Astrocyte of the cerebellum (primary cell): ENCODE measurements at regions not wholly inside any gene's neighbourhood (a gene's known extent, or its start where the extent isn't known, plus 50 kb on each side); places are given as distances from the start of the nearest gene placed in this dataset.
"Not testable (repeated sequence)": the region's sequence is repeated elsewhere in the genome, so short reads cannot be mapped to it uniquely, and the experiment has no call there.

Experiments
- DNase-seq: peaks from one replicate; pipeline ENCODE4 v3.0.0-alpha.2; 2011; ENCODE audit warnings: low read depth
- H3K4me3 ChIP-seq: 2 replicates; pipeline ENCODE4 v1.5.1; 2011; ENCODE audit warnings: mild to moderate bottlenecking, low read depth, low read length, moderate library complexity
- in situ Hi-C: cut with HindIII; loops from 2 replicates; pipeline ENCODE4 v1.10.0; 2017; ENCODE audit warnings: low sequenced_read_pairs
- TF ChIP-seq, protein P1 (sequence below): IDR thresholded peaks from 2 replicates; pipeline ENCODE4 v1.5.1; 2012; ENCODE audit warnings: low read length, low read depth, moderate library complexity, mild to moderate bottlenecking; ENCODE audit errors: missing control alignments

DNA sequence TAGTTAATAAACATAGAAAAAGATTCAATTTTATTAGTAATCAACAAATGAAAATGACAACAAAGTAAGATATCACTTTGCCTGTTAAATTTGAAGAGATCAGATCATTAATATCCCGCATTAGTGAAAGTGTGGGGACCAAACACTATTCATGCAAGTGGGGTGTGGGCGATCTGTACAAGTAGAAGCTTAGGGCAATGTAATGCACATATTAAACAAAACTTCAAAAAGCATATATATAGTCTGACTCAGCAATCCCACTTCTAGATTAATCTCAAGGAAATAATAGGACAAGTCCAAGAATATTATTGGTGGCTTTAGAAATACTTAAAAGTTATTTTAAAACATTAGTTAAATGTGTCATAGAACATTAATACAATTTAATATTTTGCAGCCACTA is 188.5 kb downstream of the LRRC70 start:
- TF ChIP-seq, protein P1, sequence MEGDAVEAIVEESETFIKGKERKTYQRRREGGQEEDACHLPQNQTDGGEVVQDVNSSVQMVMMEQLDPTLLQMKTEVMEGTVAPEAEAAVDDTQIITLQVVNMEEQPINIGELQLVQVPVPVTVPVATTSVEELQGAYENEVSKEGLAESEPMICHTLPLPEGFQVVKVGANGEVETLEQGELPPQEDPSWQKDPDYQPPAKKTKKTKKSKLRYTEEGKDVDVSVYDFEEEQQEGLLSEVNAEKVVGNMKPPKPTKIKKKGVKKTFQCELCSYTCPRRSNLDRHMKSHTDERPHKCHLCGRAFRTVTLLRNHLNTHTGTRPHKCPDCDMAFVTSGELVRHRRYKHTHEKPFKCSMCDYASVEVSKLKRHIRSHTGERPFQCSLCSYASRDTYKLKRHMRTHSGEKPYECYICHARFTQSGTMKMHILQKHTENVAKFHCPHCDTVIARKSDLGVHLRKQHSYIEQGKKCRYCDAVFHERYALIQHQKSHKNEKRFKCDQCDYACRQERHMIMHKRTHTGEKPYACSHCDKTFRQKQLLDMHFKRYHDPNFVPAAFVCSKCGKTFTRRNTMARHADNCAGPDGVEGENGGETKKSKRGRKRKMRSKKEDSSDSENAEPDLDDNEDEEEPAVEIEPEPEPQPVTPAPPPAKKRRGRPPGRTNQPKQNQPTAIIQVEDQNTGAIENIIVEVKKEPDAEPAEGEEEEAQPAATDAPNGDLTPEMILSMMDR: no peak
- in situ Hi-C loops: no loop called here
- H3K4me3 ChIP-seq: no peak overlapping the region
- no peak for DNase-seq

DNA sequence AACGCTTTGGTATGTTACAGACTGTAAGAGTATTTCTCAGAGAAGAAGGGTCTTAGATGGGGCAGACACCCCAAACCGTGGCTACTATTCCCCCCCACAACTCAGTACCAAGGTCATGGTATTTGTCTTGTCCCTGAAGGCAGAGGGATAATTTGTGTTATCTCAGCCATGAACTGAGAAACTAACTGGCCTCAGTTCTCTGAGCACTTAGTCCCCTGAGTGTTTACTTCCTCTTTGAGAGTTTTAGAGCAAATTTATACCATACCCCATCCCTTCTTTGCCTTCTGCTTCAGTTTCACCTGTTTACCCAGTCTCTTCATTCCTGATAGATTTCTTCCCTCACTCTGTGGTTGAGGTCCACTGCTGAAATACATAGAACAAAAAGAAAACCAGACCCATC is 183.9 kb downstream of the LRRC70 start:
- H3K4me3 ChIP-seq: no peak overlapping the region
- TF ChIP-seq, protein P1: no peak
- in situ Hi-C loops: no loop called here
- DNase-seq: no peak

DNA sequence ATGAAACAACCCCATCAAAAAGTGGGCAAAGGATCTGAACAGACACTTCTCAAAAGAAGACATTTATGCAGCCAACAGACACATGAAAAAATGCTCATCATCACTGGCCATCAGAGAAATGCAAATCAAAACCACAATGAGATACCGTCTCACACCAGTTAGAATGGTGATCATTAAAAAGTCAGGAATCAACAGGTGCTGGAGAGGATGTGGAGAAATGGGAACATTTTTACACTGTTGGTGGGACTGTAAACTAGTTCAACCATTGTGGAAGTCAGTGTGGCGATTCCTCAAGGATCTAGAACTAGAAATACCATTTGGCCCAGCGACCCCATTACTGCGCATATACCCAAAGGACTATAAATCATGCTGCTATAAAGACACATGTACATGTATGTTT is 179.1 kb downstream of the LRRC70 start:
- DNase-seq, H3K4me3 ChIP-seq, in situ Hi-C loops: not testable (repeated sequence)

DNA sequence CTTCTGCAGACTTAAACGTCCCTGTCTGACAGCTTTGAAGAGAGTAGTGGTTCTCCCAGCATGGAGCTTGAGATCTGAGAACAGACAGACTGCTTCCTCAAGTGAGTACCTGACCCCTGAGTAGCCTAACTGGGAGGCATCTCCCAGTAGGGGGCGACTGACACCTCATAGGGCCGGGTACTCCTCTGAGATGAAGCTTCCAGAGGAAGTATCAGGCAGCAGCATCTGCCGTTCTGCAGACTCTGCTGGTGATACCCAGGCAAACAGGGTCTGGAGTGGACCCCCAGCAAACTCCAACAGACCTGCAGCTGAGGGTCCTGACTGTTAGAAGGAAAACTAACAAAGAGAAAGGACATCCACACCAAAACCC is 174.4 kb downstream of the LRRC70 start:
- DNase-seq, H3K4me3 ChIP-seq, in situ Hi-C loops: not testable (repeated sequence)

- H3K4me3 ChIP-seq, DNase-seq, in situ Hi-C loops: not testable (repeated sequence)
These were observed 173.7 kb downstream of the LRRC70 start for GRCh38 chr5:62752056-62752997.

DNA sequence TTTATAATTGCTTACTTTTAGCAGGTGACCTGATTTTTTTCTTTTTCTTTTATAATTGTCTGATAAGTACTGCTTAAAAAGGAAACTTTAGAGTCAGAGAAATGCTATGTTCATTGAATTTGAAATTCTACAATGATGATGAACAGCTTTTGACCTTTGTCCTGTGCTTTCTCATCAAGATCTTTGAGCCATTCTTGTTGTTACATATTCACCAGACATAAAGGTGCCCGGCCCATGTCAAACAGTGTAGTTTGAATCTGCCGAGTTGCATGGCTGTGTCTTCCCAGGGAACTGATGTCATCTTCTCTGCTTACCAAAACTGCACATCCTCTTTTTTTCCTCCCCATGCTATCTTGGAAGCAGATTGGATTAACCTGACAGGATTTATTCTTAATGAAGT is 163.6 kb downstream of the LRRC70 start:
- TF ChIP-seq, protein P1: no peak
- H3K4me3 ChIP-seq: no peak overlapping the region
- in situ Hi-C loops: no loop called here
- no peak for DNase-seq

GRCh38 chr5:62741761-62742160 is 163.1 kb downstream of the LRRC70 start:
- no peak for DNase-seq
- TF ChIP-seq, protein P1: no peak
- in situ Hi-C loops: no loop called here
- no peak overlapping the region for H3K4me3 ChIP-seq

DNA sequence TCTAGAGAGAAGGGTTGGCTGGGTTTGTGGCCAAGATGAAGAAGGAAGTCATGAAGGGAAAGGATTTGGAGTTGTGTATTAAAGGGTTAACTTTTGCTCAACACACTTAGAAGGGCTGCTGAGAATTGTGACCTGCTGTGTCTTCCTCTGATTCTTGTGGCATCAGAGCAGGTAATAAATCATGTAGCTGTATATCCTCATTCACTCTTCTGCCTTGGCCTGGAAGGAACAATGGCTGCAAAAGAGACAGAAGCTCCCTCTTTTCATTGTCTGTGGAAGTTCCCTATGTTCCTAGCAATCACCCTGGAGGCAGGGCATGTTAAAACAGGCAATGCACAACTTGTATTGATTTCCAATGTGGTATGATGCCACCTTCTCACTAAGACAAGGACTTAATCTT is 159.1 kb downstream of the LRRC70 start:
- no peak overlapping the region for H3K4me3 ChIP-seq
- TF ChIP-seq, protein P1: no peak
- DNase-seq: no peak
- in situ Hi-C loops: no loop called here
